ENCODE measurements at regions not wholly inside any gene's neighbourhood (a gene's known extent, or its start where the extent isn't known, plus 50 kb on each side); places are given as distances from the start of the nearest gene placed in this dataset.

DNA sequence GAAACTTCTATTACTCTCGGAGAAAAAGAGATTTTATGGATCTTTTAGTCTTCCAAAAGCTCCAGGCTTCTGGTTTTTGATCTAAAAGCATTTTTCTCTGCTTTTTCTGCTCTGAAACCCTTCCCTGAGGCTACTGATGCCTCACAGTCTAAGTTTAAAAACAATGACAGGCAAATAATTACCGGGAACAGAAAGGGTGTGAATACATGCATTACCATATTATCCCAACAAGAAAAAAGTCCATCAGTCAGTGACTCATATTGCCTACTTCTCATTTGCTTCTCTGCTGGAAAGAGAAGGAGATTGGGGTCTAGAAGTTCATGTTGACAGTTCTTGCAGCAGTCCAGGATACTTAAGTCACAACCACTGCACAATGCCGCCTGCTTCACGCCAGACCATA is 482.9 kb upstream of the C16orf82 start (continued):
- TF ChIP-seq, protein P1, sequence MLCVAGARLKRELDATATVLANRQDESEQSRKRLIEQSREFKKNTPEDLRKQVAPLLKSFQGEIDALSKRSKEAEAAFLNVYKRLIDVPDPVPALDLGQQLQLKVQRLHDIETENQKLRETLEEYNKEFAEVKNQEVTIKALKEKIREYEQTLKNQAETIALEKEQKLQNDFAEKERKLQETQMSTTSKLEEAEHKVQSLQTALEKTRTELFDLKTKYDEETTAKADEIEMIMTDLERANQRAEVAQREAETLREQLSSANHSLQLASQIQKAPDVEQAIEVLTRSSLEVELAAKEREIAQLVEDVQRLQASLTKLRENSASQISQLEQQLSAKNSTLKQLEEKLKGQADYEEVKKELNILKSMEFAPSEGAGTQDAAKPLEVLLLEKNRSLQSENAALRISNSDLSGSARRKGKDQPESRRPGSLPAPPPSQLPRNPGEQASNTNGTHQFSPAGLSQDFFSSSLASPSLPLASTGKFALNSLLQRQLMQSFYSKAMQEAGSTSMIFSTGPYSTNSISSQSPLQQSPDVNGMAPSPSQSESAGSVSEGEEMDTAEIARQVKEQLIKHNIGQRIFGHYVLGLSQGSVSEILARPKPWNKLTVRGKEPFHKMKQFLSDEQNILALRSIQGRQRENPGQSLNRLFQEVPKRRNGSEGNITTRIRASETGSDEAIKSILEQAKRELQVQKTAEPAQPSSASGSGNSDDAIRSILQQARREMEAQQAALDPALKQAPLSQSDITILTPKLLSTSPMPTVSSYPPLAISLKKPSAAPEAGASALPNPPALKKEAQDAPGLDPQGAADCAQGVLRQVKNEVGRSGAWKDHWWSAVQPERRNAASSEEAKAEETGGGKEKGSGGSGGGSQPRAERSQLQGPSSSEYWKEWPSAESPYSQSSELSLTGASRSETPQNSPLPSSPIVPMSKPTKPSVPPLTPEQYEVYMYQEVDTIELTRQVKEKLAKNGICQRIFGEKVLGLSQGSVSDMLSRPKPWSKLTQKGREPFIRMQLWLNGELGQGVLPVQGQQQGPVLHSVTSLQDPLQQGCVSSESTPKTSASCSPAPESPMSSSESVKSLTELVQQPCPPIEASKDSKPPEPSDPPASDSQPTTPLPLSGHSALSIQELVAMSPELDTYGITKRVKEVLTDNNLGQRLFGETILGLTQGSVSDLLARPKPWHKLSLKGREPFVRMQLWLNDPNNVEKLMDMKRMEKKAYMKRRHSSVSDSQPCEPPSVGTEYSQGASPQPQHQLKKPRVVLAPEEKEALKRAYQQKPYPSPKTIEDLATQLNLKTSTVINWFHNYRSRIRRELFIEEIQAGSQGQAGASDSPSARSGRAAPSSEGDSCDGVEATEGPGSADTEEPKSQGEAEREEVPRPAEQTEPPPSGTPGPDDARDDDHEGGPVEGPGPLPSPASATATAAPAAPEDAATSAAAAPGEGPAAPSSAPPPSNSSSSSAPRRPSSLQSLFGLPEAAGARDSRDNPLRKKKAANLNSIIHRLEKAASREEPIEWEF (IDR thresholded peaks at IDR 0.05; ENCODE audit: insufficient replicate concordance, low read depth, low read length): no peak

DNA sequence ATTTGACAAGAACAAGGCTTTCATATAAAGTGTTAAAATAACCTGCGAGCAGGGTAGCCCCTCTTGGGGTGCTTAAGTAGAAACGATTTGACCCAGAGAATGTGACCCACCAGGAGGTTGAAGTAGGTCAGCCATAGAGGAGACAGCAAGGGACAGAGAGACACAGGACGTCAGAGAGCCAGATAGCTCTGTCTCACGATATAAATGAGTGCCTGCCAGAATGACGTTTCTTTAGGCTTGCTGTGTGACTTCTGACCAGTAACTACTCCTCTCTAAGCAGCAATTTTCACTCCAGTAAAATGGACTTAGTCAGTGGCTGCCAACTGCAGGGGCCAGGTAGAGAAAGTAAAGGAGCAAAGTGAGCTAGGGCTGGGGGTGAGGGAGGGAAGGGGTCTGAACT is 473.0 kb upstream of the C16orf82 start:
- no peak overlapping the region for H3K4me2 ChIP-seq (ENCODE audit: control insufficient read depth, insufficient read depth)
- no peak overlapping the region for H3K4me3 ChIP-seq
- H2AFZ ChIP-seq (ENCODE audit: control insufficient read depth, low read depth, low read length): no peak overlapping the region
- no peaks in the 10 kb centered on the region for H3K79me2 ChIP-seq (ENCODE audit: control insufficient read depth, insufficient read depth, low read length)
- BruUV-seq (replicated peaks): no TSS peak
- SMC1A ChIA-PET (ENCODE audit: uncharacterized antibody, unreplicated experiment): no interaction called here
- CTCF ChIA-PET: no interaction called here
- no peak overlapping the region for H3K9ac ChIP-seq (ENCODE audit: control insufficient read depth, insufficient read depth, low read length)
- no peaks in the 10 kb centered on the region for H3K27me3 ChIP-seq (replicated peaks in 1 of 2; ENCODE audit: control insufficient read depth in 2 of 2, insufficient read depth in 2 of 2, low read length in 1 of 2)
- in situ Hi-C loops (cut with MboI): no loop called here
- DNase-seq (ENCODE audit: low read depth, low spot score) (no peak), FAIRE-seq (no peak), ATAC-seq (no peak)
- intact Hi-C loops (cut with micrococcal nuclease; ENCODE audit: unreplicated experiment): no loop called here
- H3K4me1 ChIP-seq (ENCODE audit: control insufficient read depth, insufficient read depth, low read length): no peaks in the 10 kb centered on the region
- WGBS (ENCODE audit: insufficient coverage, insufficient replicate concordance, low lambda C conversion rate, missing lambda C conversion rate): 2% methylated on average over 5 of the region's 5 CpGs
- RAD21 ChIA-PET (ENCODE audit: unreplicated experiment): no interaction called here
- H3K9me3 ChIP-seq (replicated peaks; ENCODE audit: control insufficient read depth, insufficient read depth, low read length): no peaks in the 10 kb centered on the region
- H3K27ac ChIP-seq (ENCODE audit: control insufficient read depth, insufficient read depth): no peak overlapping the region
- no peaks in the 10 kb centered on the region for H4K20me1 ChIP-seq (ENCODE audit: control insufficient read depth, insufficient read depth)
- POLR2A ChIA-PET: no interaction called here
- H3K36me3 ChIP-seq (ENCODE audit: control insufficient read depth in 2 of 2, insufficient read depth in 2 of 2, low read length in 1 of 2): no peaks in the 10 kb centered on the region
- TF ChIP-seq POLR2AphosphoS2 (IDR thresholded peaks at IDR 0.05; ENCODE audit: low read depth, low read length) (no peak), MYC (IDR thresholded peaks at IDR 0.05; ENCODE audit: insufficient read depth, insufficient read length, insufficient replicate concordance, low read length, severe bottlenecking) (no peak), SREBF2 (IDR thresholded peaks at IDR 0.05; ENCODE audit: low read length) (no peak), EGR1 (IDR thresholded peaks at IDR 0.05; ENCODE audit: borderline replicate concordance in 1 of 2, low read depth in 2 of 2, low read length in 2 of 2) (no peak), MTA3 (IDR thresholded peaks at IDR 0.05; ENCODE audit: borderline replicate concordance, low read length) (no peak), TCF12 (IDR thresholded peaks at IDR 0.05; ENCODE audit: low read depth, low read length) (no peak), SPI1 (IDR thresholded peaks at IDR 0.05; ENCODE audit: borderline replicate concordance, insufficient read depth, low read depth, low read length) (no peak), SIX5 (IDR thresholded peaks at IDR 0.05; ENCODE audit: low read depth, low read length, severe bottlenecking) (no peak)
- TF ChIP-seq, protein P2, sequence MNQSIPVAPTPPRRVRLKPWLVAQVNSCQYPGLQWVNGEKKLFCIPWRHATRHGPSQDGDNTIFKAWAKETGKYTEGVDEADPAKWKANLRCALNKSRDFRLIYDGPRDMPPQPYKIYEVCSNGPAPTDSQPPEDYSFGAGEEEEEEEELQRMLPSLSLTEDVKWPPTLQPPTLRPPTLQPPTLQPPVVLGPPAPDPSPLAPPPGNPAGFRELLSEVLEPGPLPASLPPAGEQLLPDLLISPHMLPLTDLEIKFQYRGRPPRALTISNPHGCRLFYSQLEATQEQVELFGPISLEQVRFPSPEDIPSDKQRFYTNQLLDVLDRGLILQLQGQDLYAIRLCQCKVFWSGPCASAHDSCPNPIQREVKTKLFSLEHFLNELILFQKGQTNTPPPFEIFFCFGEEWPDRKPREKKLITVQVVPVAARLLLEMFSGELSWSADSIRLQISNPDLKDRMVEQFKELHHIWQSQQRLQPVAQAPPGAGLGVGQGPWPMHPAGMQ (IDR thresholded peaks at IDR 0.05; ENCODE audit: borderline replicate concordance): no peak
- TF ChIP-seq, protein P3, sequence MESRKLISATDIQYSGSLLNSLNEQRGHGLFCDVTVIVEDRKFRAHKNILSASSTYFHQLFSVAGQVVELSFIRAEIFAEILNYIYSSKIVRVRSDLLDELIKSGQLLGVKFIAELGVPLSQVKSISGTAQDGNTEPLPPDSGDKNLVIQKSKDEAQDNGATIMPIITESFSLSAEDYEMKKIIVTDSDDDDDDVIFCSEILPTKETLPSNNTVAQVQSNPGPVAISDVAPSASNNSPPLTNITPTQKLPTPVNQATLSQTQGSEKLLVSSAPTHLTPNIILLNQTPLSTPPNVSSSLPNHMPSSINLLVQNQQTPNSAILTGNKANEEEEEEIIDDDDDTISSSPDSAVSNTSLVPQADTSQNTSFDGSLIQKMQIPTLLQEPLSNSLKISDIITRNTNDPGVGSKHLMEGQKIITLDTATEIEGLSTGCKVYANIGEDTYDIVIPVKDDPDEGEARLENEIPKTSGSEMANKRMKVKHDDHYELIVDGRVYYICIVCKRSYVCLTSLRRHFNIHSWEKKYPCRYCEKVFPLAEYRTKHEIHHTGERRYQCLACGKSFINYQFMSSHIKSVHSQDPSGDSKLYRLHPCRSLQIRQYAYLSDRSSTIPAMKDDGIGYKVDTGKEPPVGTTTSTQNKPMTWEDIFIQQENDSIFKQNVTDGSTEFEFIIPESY (IDR thresholded peaks at IDR 0.05): no peak
- TF ChIP-seq, protein P4, sequence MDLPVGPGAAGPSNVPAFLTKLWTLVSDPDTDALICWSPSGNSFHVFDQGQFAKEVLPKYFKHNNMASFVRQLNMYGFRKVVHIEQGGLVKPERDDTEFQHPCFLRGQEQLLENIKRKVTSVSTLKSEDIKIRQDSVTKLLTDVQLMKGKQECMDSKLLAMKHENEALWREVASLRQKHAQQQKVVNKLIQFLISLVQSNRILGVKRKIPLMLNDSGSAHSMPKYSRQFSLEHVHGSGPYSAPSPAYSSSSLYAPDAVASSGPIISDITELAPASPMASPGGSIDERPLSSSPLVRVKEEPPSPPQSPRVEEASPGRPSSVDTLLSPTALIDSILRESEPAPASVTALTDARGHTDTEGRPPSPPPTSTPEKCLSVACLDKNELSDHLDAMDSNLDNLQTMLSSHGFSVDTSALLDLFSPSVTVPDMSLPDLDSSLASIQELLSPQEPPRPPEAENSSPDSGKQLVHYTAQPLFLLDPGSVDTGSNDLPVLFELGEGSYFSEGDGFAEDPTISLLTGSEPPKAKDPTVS (IDR thresholded peaks at IDR 0.05; ENCODE audit: low read depth, low read length): no peak

All from GM12878 (cell line).